Heart left ventricle (tissue), 16 donors: ENCODE measurements at regions not wholly inside any gene's neighbourhood (a gene's known extent, or its start where the extent isn't known, plus 50 kb on each side); places are given as distances from the start of the nearest gene placed in this dataset.

Experiments
- ATAC-seq, 4 donors: fragments of 200-7000 bp; cut with Tn5 transposase; one replicate each; pipeline ENCODE4 v1.9.1; 2020 to 2022; ENCODE audit warnings: moderate library complexity in 4 of 4, mild to moderate bottlenecking in 3 of 4, moderate number of reproducible peaks in 1 of 4
- DNase-seq, 5 donors: peaks; one replicate each; pipeline ENCODE4 v3.0.0-alpha.2; 2020
- H3K27ac ChIP-seq, 12 donors: fragments of 200-600 bp; sonication (generic) in 4 of 12; one replicate each; pipeline versions ENCODE4 v1.5.0 to v1.8.0; 2016 to 2022; ENCODE audit warnings: mild to moderate bottlenecking in 2 of 12
- H3K27me3 ChIP-seq, 9 donors: fragments of 200-600 bp; sonication (generic) in 2 of 9; one replicate each; pipeline versions ENCODE4 v1.5.1 to v1.8.0; 2016 to 2022; ENCODE audit warnings: mild to moderate bottlenecking in 3 of 9
- H3K36me3 ChIP-seq, 9 donors: fragments of 200-600 bp; sonication (generic) in 2 of 9; one replicate each; pipeline versions ENCODE4 v1.5.0 to v1.8.0; 2018 to 2022; ENCODE audit warnings: mild to moderate bottlenecking in 2 of 9
- H3K4me1 ChIP-seq, 12 donors: fragments of 200-600 bp; sonication (generic) in 4 of 12; one replicate each; pipeline versions ENCODE4 v1.5.0 to v1.8.0; 2016 to 2022; ENCODE audit warnings: mild to moderate bottlenecking in 3 of 12
- H3K4me3 ChIP-seq, 12 donors: fragments of 200-600 bp; sonication (generic) in 4 of 12; one replicate each; pipeline versions ENCODE4 v1.5.0 to v1.8.0; 2017 to 2022; ENCODE audit warnings: mild to moderate bottlenecking in 9 of 12, moderate library complexity in 4 of 12
- H3K9me3 ChIP-seq, 12 donors: fragments of 200-600 bp; sonication (generic) in 4 of 12; one replicate each; pipeline versions ENCODE4 v1.5.0 to v1.8.0; 2016 to 2022; ENCODE audit warnings: mild to moderate bottlenecking in 1 of 12
- POLR2A ChIP-seq, 2 donors: fragments of 450-650 bp; IDR thresholded peaks; one replicate each; pipeline ENCODE4 v1.6.1; 2017; ENCODE audit warnings: antibody characterized with exemption in 2 of 2, mild to moderate bottlenecking in 2 of 2, moderate library complexity in 2 of 2
- WGBS, 4 donors: extraction: QIAGEN DNeasy Blood & Tissue Kit in 2 of 4; methylation state at CpG; one replicate each; pipeline versions ENCODE4 v1.1.5 to v1.1.7; 2013 to 2018; 5-methylcytosine and 5-hydroxymethylcytosine counted together
- intact Hi-C, 10 donors: fragments of 100-400 bp; cut with DNase I; formaldehyde crosslinking; loops; one replicate each; pipeline versions ENCODE4 v1.11.1 to v1.14.2; 2022
- TF ChIP-seq, protein P1 (sequence below), 12 donors: fragments of 200-600 bp; sonication (generic) in 4 of 12; IDR thresholded peaks; one replicate each; pipeline versions ENCODE4 v1.5.0 to v1.8.0; 2018 to 2022; ENCODE audit warnings: antibody characterized with exemption in 12 of 12, mild to moderate bottlenecking in 5 of 12
- donor health status: ischemic (EF 13 %, LVEDD 7.1; RV severe dilation, severe dysfunction).
- donor health status: healthy with polysubstance abuse.
- donor health status: DM: no; HTN: yes; CAD: no.
- donor health status: DM: no; HTN: no; CAD: no.
- donor health status: ischemic (EF 25% LVEDD 6.9; RV normal size, moderate dysfunction).
- donor health status: ischemic (EF 25% LVEDD 5.7; RV mildly dilated, moderate dysfunction).
- donor health status: healthy.
- donor health status: DM: yes; HTN: yes; CAD: no.
- donor health status: ischemic (EF 35%, LVEDD 5.7; RV mildly dilated, moderate dysfunction).
- donor health status: nonischemic (EF 11% LVEDD 7.7; RV severe dilation, severe dysfunction).
- donor health status: DM: yes; HTN: yes; CAD: no.
- donor health status: PGD.
- donor health status: ischemic (EF 29% LVEDD 5.4; RV normal size, mild dysfunction).
- donor health status: nonischemic (EF 23%, LVEDD 6.1; RV moderate dilation, normal function).

DNA sequence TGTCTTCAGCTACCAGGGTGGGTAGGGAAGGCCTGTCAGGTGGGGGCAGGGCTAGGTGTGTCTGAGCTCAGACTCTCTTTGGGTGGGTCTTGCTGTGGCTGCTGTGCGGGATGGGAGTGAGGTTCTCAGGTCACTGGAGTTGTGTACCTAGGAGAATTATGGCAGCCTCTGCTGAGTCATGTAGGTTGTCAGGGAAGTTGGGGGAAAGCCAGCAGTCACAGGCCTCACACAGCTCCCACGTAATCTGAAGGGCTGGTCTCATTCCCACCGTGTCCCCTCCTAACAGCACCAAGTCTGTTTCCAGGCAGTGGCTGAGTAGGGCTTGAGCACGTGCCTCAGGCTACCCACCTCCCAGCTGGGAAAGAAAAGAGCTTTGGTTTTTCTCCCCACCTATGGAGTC is 67.0 kb downstream of the CHCHD4 start:
- DNase-seq: no peak
- no peak overlapping the region for H3K27ac ChIP-seq
- WGBS, 4 donors: 57 to 78% (median 66%) methylated on average over 2 to 4 of the region's 4 CpGs
- no peaks in the 10 kb centered on the region for H3K27me3 ChIP-seq
- no peak for TF ChIP-seq POLR2A (IDR thresholded peaks at IDR 0.05)
- TF ChIP-seq, protein P1, sequence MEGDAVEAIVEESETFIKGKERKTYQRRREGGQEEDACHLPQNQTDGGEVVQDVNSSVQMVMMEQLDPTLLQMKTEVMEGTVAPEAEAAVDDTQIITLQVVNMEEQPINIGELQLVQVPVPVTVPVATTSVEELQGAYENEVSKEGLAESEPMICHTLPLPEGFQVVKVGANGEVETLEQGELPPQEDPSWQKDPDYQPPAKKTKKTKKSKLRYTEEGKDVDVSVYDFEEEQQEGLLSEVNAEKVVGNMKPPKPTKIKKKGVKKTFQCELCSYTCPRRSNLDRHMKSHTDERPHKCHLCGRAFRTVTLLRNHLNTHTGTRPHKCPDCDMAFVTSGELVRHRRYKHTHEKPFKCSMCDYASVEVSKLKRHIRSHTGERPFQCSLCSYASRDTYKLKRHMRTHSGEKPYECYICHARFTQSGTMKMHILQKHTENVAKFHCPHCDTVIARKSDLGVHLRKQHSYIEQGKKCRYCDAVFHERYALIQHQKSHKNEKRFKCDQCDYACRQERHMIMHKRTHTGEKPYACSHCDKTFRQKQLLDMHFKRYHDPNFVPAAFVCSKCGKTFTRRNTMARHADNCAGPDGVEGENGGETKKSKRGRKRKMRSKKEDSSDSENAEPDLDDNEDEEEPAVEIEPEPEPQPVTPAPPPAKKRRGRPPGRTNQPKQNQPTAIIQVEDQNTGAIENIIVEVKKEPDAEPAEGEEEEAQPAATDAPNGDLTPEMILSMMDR (IDR thresholded peaks at IDR 0.05): no peak
- no peak overlapping the region for H3K4me3 ChIP-seq
- H3K9me3 ChIP-seq: peaks cover 0 to 21% (median 8%) of the 10 kb centered on the region in 12 donors
- intact Hi-C loops: no loop called here
- H3K36me3 ChIP-seq: no peaks in the 10 kb centered on the region
- no peaks in the 10 kb centered on the region for H3K4me1 ChIP-seq
- ATAC-seq: no peak

DNA sequence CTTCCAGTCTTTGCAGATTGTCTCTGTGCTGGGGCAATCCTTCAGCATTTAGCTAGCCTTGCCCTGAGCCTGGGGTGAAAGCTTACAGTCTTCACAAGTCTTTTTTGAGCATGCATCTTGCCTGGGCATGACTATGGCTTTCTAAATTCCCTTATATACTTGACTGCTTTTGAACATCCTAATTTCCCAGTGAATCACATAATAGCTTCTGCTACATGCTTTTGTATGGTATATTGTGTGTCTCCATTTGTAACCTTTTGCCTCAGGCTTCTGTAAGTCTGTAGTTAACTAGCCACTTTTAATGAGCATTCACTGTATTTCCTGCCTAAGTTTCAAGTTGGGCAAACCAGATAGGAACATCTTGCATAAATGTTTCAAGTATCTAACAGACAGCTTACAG is 76.8 kb downstream of the CHCHD4 start:
- Histone ChIP-seq H3K27me3 (peaks cover 0 to 6% (median 0%) of the 10 kb centered on the region in 9 donors), H3K27ac (peak overlapping the region in 4 of 12 donors; percentile 28 to 62 (median 50)), H3K4me1 (no peaks in the 10 kb centered on the region), H3K9me3 (peaks cover 0 to 5% (median 0%) of the 10 kb centered on the region in 12 donors), H3K36me3 (peaks cover 0 to 5% (median 0%) of the 10 kb centered on the region in 9 donors), H3K4me3 (no peak overlapping the region)
- no peak for DNase-seq
- ATAC-seq: no peak
- intact Hi-C loops: no loop called here
- TF ChIP-seq POLR2A (IDR thresholded peaks at IDR 0.05): no peak
- TF ChIP-seq, protein P1 (IDR thresholded peaks at IDR 0.05): no peak

DNA sequence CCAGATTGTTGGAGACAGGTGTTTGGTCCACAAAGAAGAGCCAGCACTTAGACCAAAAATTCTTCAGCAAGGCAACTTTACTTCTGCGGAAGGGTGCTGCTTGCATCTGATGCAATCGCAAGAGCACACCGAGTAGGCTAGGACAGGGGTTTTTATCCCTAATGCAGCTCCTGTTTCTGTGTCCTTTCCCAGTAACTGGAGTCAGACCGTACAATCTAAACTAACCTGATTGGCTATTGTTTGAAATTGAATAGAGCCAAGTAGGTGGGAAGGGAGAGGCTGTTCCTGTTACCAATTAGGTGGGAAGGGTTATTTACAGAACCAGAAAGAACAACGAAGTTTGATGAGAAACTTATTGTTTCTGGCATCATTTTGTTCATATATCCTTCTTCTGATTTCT is 77.6 kb downstream of the CHCHD4 start:
- DNase-seq (no peak), ATAC-seq (no peak)
- Histone ChIP-seq H3K9me3 (peaks cover 0 to 5% (median 0%) of the 10 kb centered on the region in 12 donors), H3K4me1 (no peaks in the 10 kb centered on the region), H3K27me3 (peaks cover 0 to 6% (median 0%) of the 10 kb centered on the region in 9 donors), H3K36me3 (peaks cover 0 to 5% (median 0%) of the 10 kb centered on the region in 9 donors), H3K4me3 (peak overlapping the region in 10 of 12 donors; percentile 3 to 51 (median 40)), H3K27ac (peak overlapping the region in 8 of 12 donors; percentile 8 to 62 (median 40))
- no peak for TF ChIP-seq POLR2A (IDR thresholded peaks at IDR 0.05)
- intact Hi-C loops: no loop called here
- WGBS, 4 donors: 62 to 67% (median 64%) methylated on average over 5 of the region's 5 CpGs

DNA sequence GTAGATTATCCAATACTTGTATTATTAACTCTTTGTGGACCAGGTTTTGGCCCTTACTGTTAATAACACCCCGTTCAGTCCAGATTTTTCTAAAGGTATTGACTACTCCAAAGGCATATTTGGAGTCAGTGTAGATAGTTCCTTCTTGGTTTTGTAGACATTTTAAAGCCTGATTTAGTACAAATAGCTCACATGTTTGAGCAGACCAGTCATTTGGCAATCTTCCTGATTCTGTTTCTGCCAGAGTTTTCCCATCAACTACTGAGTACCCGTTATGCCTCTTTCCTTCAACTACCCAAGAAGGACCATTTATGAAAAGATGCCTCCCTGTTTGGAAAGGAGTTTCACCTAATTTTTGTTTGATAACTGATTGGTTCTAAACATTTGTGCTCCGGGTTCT is 82.0 kb downstream of the CHCHD4 start:
- ATAC-seq: no peak
- no peak for DNase-seq
- WGBS, 4 donors: 76 to 83% (median 78%) methylated on average over 3 of the region's 3 CpGs
- TF ChIP-seq POLR2A (IDR thresholded peaks at IDR 0.05): no peak
- TF ChIP-seq, protein P1 (IDR thresholded peaks at IDR 0.05): no peak
- Histone ChIP-seq H3K4me3 (no peak overlapping the region), H3K9me3 (peaks cover 0 to 13% (median 0%) of the 10 kb centered on the region in 12 donors), H3K27ac (no peak overlapping the region), H3K36me3 (peaks cover 0 to 18% (median 0%) of the 10 kb centered on the region in 9 donors), H3K4me1 (peaks cover 0 to 10% (median 0%) of the 10 kb centered on the region in 12 donors), H3K27me3 (peaks cover 0 to 6% (median 0%) of the 10 kb centered on the region in 9 donors)
- intact Hi-C loops: no loop called here

DNA sequence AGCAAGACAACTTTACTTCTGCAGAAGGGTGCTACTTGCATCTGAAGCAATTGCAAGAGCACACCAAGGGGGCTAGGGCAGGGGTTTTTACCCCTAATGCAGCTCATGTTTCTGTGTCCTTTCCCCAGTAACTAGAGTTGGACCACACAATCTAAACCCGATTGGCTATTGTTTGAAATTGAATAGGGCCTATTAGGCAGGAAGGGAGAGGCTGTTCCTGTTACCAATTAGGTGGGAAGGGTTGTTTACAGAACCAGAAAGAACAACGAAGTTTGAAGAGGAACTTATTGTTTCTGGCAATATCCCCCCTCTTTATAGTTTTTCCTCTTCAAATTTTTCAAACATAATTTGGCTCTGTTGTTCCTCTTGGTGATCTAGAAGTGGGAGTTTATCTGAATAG is 85.5 kb downstream of the CHCHD4 start:
- WGBS, 4 donors: 42 to 53% (median 43%) methylated on average over 2 of the region's 2 CpGs
- Histone ChIP-seq H3K4me3 (no peak overlapping the region), H3K36me3 (peaks cover 0 to 18% (median 0%) of the 10 kb centered on the region in 9 donors), H3K9me3 (peaks cover 0 to 46% (median 13%) of the 10 kb centered on the region in 12 donors), H3K4me1 (peaks cover 0 to 10% (median 0%) of the 10 kb centered on the region in 12 donors), H3K27me3 (no peaks in the 10 kb centered on the region), H3K27ac (peak overlapping the region in 4 of 12 donors; percentile 5 to 62 (median 44))
- ATAC-seq: peak in 3 of 4 donors; percentile 31 to 54 (median 34)
- TF ChIP-seq, protein P1 (IDR thresholded peaks at IDR 0.05): no peak
- no peak for TF ChIP-seq POLR2A (IDR thresholded peaks at IDR 0.05)
- intact Hi-C loops: no loop called here
- no peak for DNase-seq
